NCI-H1694 treated with DMSO at 0.1 percent for 48 hours (cell line): ENCODE measurements at regions not wholly inside any gene's neighbourhood (a gene's known extent, or its start where the extent isn't known, plus 50 kb on each side); places are given as distances from the start of the nearest gene placed in this dataset.
"Not testable (repeated sequence)": the region's sequence is repeated elsewhere in the genome, so short reads cannot be mapped to it uniquely, and the experiment has no call there.

Experiments
- DNase-seq: peaks from one replicate; lab custom pipeline; 2025; lab: John Stamatoyannopoulos, UW

GRCh38 chr5:152694231-152694630 lies 289.2 kb upstream of the NMUR2 start:
- DNase-seq = no peak

GRCh38 chr5:152701305-152701949 lies 296.3 kb upstream of the NMUR2 start:
- no peak for DNase-seq

- no peak for DNase-seq
Observed at GRCh38 chr5:152704286-152704685, 299.2 kb upstream of the NMUR2 start.

- no peak for DNase-seq
Observed at GRCh38 chr5:152711801-152712388, 306.8 kb upstream of the NMUR2 start.

- no peak for DNase-seq
Observed at GRCh38 chr5:152717393-152717792, 312.3 kb upstream of the NMUR2 start.

- DNase-seq = no peak
Observed at GRCh38 chr5:152723482-152723881, 318.4 kb upstream of the NMUR2 start.

GRCh38 chr5:152730176-152730575 lies 325.1 kb upstream of the NMUR2 start:
- no peak for DNase-seq

GRCh38 chr5:152736906-152737305 lies 331.8 kb upstream of the NMUR2 start:
- no peak for DNase-seq

- no peak for DNase-seq
Observed at GRCh38 chr5:152739916-152740315, 334.8 kb upstream of the NMUR2 start.

- not testable (repeated sequence) for DNase-seq
Observed at GRCh38 chr5:152741126-152741525, 336.0 kb upstream of the NMUR2 start.

- not testable (repeated sequence) for DNase-seq
Observed at GRCh38 chr5:152787709-152788217, 382.7 kb upstream of the NMUR2 start.

GRCh38 chr5:152801886-152802285 lies 396.8 kb upstream of the NMUR2 start:
- no peak for DNase-seq

GRCh38 chr5:152804179-152804578 lies 399.1 kb upstream of the NMUR2 start:
- DNase-seq = no peak

- DNase-seq = no peak
Observed at GRCh38 chr5:152811988-152812387, 406.9 kb upstream of the NMUR2 start.

GRCh38 chr5:152813526-152813925 lies 408.4 kb upstream of the NMUR2 start:
- no peak for DNase-seq

- DNase-seq = no peak
Observed at GRCh38 chr5:152819891-152820290, 414.8 kb upstream of the NMUR2 start.

- DNase-seq = no peak
Observed at GRCh38 chr5:152824316-152824715, 419.2 kb upstream of the NMUR2 start.

- DNase-seq = no peak
Observed at GRCh38 chr5:152838241-152838786, 433.2 kb upstream of the NMUR2 start.

- DNase-seq = peak; percentile 27
Observed at GRCh38 chr5:152844713-152845112, 439.6 kb upstream of the NMUR2 start.

- no peak for DNase-seq
Observed at GRCh38 chr5:152853361-152853760, 448.3 kb upstream of the NMUR2 start.

- no peak for DNase-seq
Observed at GRCh38 chr5:152855441-152855840, 450.4 kb upstream of the NMUR2 start.

GRCh38 chr5:152861231-152861630 lies 456.2 kb upstream of the NMUR2 start:
- DNase-seq = no peak

- DNase-seq = no peak
Observed at GRCh38 chr5:152864447-152864846, 459.4 kb upstream of the NMUR2 start.

- no peak for DNase-seq
Observed at GRCh38 chr5:152864991-152865390, 459.9 kb upstream of the NMUR2 start.
